ENCODE measurements at regions not wholly inside any gene's neighbourhood (a gene's known extent, or its start where the extent isn't known, plus 50 kb on each side); places are given as distances from the start of the nearest gene placed in this dataset.

GRCh38 chr6:88388589-88388988 lies 222.4 kb upstream of the CNR1 start:
- intact Hi-C loops (cut with DNase I), result no loop called here
- Histone ChIP-seq H3K9me3 (no peaks in the 10 kb centered on the region), H3K36me3 (no peaks in the 10 kb centered on the region), H3K27me3 (no peaks in the 10 kb centered on the region), H3K27ac (no peak overlapping the region), H3K4me3 (no peak overlapping the region), H3K4me1 (ENCODE audit: insufficient read depth) (no peaks in the 10 kb centered on the region)
- no peak for DNase-seq
- no peak for TF ChIP-seq POLR2A (IDR thresholded peaks at IDR 0.05)
- TF ChIP-seq CTCF (IDR thresholded peaks at IDR 0.05), result no peak
- TF ChIP-seq EP300 (IDR thresholded peaks at IDR 0.05), result no peak

GRCh38 chr6:88386167-88386566 lies 220.0 kb upstream of the CNR1 start:
- H3K4me3 ChIP-seq, result no peak overlapping the region
- TF ChIP-seq POLR2A (IDR thresholded peaks at IDR 0.05), result no peak
- no peak for TF ChIP-seq CTCF (IDR thresholded peaks at IDR 0.05)
- no peak for TF ChIP-seq EP300 (IDR thresholded peaks at IDR 0.05)
- H3K27ac ChIP-seq, result no peak overlapping the region
- DNase-seq, result no peak
- H3K36me3 ChIP-seq, result no peaks in the 10 kb centered on the region
- H3K4me1 ChIP-seq (ENCODE audit: insufficient read depth), result peaks cover 1% of the 10 kb centered on the region
- intact Hi-C loops (cut with DNase I), result no loop called here
- H3K27me3 ChIP-seq, result no peaks in the 10 kb centered on the region
- H3K9me3 ChIP-seq, result no peaks in the 10 kb centered on the region

GRCh38 chr6:88383183-88383582 lies 217.0 kb upstream of the CNR1 start:
- WGBS, 3 donors, result 92 to 94% (median 93%) methylated on average over 2 of the region's 2 CpGs
- TF ChIP-seq POLR2A (IDR thresholded peaks at IDR 0.05) (no peak), EP300 (IDR thresholded peaks at IDR 0.05) (no peak), CTCF (IDR thresholded peaks at IDR 0.05) (no peak)
- no peak for DNase-seq
- no peak overlapping the region for H3K4me3 ChIP-seq
- no peaks in the 10 kb centered on the region for H3K27me3 ChIP-seq
- no peak overlapping the region for H3K27ac ChIP-seq
- intact Hi-C loops (cut with DNase I), result no loop called here
- peaks cover 10% of the 10 kb centered on the region for H3K4me1 ChIP-seq (ENCODE audit: insufficient read depth)
- no peaks in the 10 kb centered on the region for H3K9me3 ChIP-seq
- no peaks in the 10 kb centered on the region for H3K36me3 ChIP-seq

- H3K27me3 ChIP-seq, result no peaks in the 10 kb centered on the region
- intact Hi-C loops (cut with DNase I), result no loop called here
- H3K4me3 ChIP-seq, result no peak overlapping the region
- no peak overlapping the region for H3K27ac ChIP-seq
- no peaks in the 10 kb centered on the region for H3K36me3 ChIP-seq
- TF ChIP-seq CTCF (IDR thresholded peaks at IDR 0.05), result no peak
- TF ChIP-seq POLR2A (IDR thresholded peaks at IDR 0.05), result no peak
- DNase-seq, result peak in 3 of 5 donors; percentile 28 to 54 (median 48)
- no peaks in the 10 kb centered on the region for H3K9me3 ChIP-seq
- peaks cover 13% of the 10 kb centered on the region for H3K4me1 ChIP-seq (ENCODE audit: insufficient read depth)
Measured at GRCh38 chr6:88381289-88381642, 215.1 kb upstream of the CNR1 start.

All from ovary (tissue), 7 donors.